ENCODE measurements at regions not wholly inside any gene's neighbourhood (a gene's known extent, or its start where the extent isn't known, plus 50 kb on each side); places are given as distances from the start of the nearest gene placed in this dataset.

DNA sequence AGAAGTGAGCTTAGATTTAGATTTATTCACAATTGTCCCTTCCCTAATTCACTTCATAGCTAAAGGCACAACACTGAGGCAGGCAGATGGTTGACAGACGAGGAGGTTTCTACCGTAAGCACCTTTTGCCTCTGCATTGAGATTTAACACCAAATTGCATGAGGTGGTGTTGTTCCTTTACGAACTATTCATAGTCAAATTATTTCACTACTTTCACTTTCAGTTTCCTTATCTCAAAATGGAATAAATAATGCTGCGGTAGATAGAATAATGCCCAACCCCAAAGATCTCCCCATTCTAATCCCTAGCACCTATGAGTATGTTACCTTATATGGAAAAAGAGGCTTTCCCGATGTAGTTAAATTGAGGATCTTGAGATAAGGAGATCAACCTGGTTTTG is 58.9 kb upstream of the LINC00305 start:
- 98 to 100% methylated on average over 3 to 5 of the region's 5 CpGs for whole genome bisulfite sequencing, 2 experiments (ENCODE audit: insufficient coverage in 1 of 2, insufficient read length in 1 of 2)
- TF ChIP-seq, protein P1, sequence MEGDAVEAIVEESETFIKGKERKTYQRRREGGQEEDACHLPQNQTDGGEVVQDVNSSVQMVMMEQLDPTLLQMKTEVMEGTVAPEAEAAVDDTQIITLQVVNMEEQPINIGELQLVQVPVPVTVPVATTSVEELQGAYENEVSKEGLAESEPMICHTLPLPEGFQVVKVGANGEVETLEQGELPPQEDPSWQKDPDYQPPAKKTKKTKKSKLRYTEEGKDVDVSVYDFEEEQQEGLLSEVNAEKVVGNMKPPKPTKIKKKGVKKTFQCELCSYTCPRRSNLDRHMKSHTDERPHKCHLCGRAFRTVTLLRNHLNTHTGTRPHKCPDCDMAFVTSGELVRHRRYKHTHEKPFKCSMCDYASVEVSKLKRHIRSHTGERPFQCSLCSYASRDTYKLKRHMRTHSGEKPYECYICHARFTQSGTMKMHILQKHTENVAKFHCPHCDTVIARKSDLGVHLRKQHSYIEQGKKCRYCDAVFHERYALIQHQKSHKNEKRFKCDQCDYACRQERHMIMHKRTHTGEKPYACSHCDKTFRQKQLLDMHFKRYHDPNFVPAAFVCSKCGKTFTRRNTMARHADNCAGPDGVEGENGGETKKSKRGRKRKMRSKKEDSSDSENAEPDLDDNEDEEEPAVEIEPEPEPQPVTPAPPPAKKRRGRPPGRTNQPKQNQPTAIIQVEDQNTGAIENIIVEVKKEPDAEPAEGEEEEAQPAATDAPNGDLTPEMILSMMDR (conservative IDR thresholded peaks at IDR 0.05): no peak

DNA sequence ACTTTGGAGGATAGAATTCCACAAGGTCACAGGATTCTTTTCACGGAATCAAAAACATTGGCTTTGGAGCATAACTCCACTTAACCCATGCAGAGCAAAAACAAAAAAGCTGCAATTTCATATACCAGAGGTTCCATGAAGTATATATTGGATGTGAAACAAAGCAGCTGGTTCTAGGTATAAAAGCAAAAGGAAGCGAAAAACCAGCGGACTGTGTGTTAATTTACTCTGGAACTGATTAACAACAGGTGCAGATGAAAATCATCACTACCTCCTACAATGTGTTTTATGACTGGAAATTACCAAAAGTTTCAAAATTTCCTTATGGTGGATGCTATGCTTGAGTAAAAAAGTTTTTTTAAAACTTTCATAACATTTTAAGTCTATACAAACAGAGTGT is 54.4 kb upstream of the LINC00305 start:
- H3K27ac Mint-ChIP-seq: no peak overlapping the region
- no peaks in the 10 kb centered on the region for H3K36me3 Mint-ChIP-seq (ENCODE audit: low read depth)
- peaks cover 19% of the 10 kb centered on the region for H3K4me1 Mint-ChIP-seq
- H3K4me3 ChIP-seq (ENCODE audit: low read length): no peak overlapping the region
- H3K4me1 ChIP-seq (ENCODE audit: control insufficient read depth, insufficient read depth, low read length): no peaks in the 10 kb centered on the region
- WGBS, 2 experiments (ENCODE audit: insufficient coverage in 1 of 2, insufficient read length in 1 of 2): 78% methylated on average over 3 of the region's 3 CpGs; no CpG with 5 or more reads in 1 of the 2 experiments
- H3K36me3 ChIP-seq (ENCODE audit: control insufficient read depth, insufficient read depth, low read length): no peaks in the 10 kb centered on the region
- H3K27me3 Mint-ChIP-seq (ENCODE audit: insufficient read depth): no peaks in the 10 kb centered on the region
- H3K9me3 Mint-ChIP-seq: no peaks in the 10 kb centered on the region
- H3K4me3 Mint-ChIP-seq: no peak overlapping the region
- TF ChIP-seq, protein P1 (conservative IDR thresholded peaks at IDR 0.05): no peak
- H3K27me3 ChIP-seq (ENCODE audit: control insufficient read depth, insufficient read depth, low read length, poor library complexity, severe bottlenecking): no peaks in the 10 kb centered on the region
- DNase-seq: no peak
- H3K9ac ChIP-seq (ENCODE audit: extremely low read depth, low read length, poor library complexity, severe bottlenecking): no peak overlapping the region
- H3K9me3 ChIP-seq (ENCODE audit: control insufficient read depth, low read length): no peaks in the 10 kb centered on the region
- no peak overlapping the region for H3K27ac ChIP-seq (ENCODE audit: low read depth, low read length)

More for the DNA sequence above, 58.9 kb upstream of the LINC00305 start:
- Histone ChIP-seq H3K9ac (ENCODE audit: extremely low read depth, low read length, poor library complexity, severe bottlenecking) (no peak overlapping the region), H3K4me1 (ENCODE audit: control insufficient read depth, insufficient read depth, low read length) (no peaks in the 10 kb centered on the region), H3K27ac (ENCODE audit: low read depth, low read length) (no peak overlapping the region), H3K27me3 (ENCODE audit: control insufficient read depth, insufficient read depth, low read length, poor library complexity, severe bottlenecking) (no peaks in the 10 kb centered on the region), H3K9me3 (ENCODE audit: control insufficient read depth, low read length) (no peaks in the 10 kb centered on the region), H3K36me3 (ENCODE audit: control insufficient read depth, insufficient read depth, low read length) (no peaks in the 10 kb centered on the region), H3K4me3 (ENCODE audit: low read length) (no peak overlapping the region)
- no peaks in the 10 kb centered on the region for H3K27me3 Mint-ChIP-seq (ENCODE audit: insufficient read depth)
- H3K27ac Mint-ChIP-seq: no peak overlapping the region
- H3K4me3 Mint-ChIP-seq: no peak overlapping the region
- H3K4me1 Mint-ChIP-seq: peaks cover 14% of the 10 kb centered on the region
- H3K36me3 Mint-ChIP-seq (ENCODE audit: low read depth): no peaks in the 10 kb centered on the region
- H3K9me3 Mint-ChIP-seq: no peaks in the 10 kb centered on the region
- DNase-seq: no peak

DNA sequence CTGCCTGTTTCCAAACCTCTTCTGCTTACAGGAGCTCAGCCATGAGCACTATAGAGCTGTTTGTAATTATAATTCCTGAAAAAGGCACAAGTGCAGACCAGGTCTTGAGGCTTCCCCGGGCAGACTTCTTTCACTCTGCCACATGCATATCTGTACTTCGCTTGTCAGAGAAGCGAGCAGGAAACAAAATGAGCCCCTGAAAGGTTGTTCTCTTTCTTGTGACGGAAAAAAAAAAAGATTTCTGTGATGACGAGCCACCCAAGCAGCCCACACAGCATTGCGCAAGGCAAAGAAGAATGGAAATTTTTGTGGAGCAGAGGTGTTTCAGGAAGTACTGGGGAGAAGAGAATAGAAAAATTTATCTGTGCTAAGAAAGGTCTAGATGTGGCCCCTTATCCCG is 54.0 kb upstream of the LINC00305 start:
- no peaks in the 10 kb centered on the region for H3K9me3 Mint-ChIP-seq
- H3K9me3 ChIP-seq (ENCODE audit: control insufficient read depth, low read length): no peaks in the 10 kb centered on the region
- H3K27me3 Mint-ChIP-seq (ENCODE audit: insufficient read depth): no peaks in the 10 kb centered on the region
- TF ChIP-seq, protein P1 (conservative IDR thresholded peaks at IDR 0.05): no peak
- no peak for DNase-seq
- no peak overlapping the region for H3K27ac Mint-ChIP-seq
- no peaks in the 10 kb centered on the region for H3K36me3 Mint-ChIP-seq (ENCODE audit: low read depth)
- H3K4me1 Mint-ChIP-seq: peaks cover 19% of the 10 kb centered on the region
- H3K27me3 ChIP-seq (ENCODE audit: control insufficient read depth, insufficient read depth, low read length, poor library complexity, severe bottlenecking): no peaks in the 10 kb centered on the region
- WGBS, 2 experiments (ENCODE audit: insufficient coverage in 1 of 2, insufficient read length in 1 of 2): 73 to 90% methylated on average over 6 to 7 of the region's 7 CpGs
- H3K9ac ChIP-seq (ENCODE audit: extremely low read depth, low read length, poor library complexity, severe bottlenecking): no peak overlapping the region
- no peak overlapping the region for H3K4me3 ChIP-seq (ENCODE audit: low read length)
- H3K4me1 ChIP-seq (ENCODE audit: control insufficient read depth, insufficient read depth, low read length): no peaks in the 10 kb centered on the region
- H3K36me3 ChIP-seq (ENCODE audit: control insufficient read depth, insufficient read depth, low read length): no peaks in the 10 kb centered on the region
- H3K4me3 Mint-ChIP-seq: no peak overlapping the region
- H3K27ac ChIP-seq (ENCODE audit: low read depth, low read length): no peak overlapping the region

Data from endodermal cell (in vitro differentiated cells).